LHCN-M2 (cell line): ENCODE measurements at regions not wholly inside any gene's neighbourhood (a gene's known extent, or its start where the extent isn't known, plus 50 kb on each side); places are given as distances from the start of the nearest gene placed in this dataset.
"Not testable (repeated sequence)": the region's sequence is repeated elsewhere in the genome, so short reads cannot be mapped to it uniquely, and the experiment has no call there.

Experiments
- DNase-seq: peaks from one replicate; pipeline ENCODE4 v3.0.0-alpha.2; 2012; ENCODE audit warnings: low read depth

GRCh38 chr3:35254917-35255316 is 384.4 kb upstream of the ARPP21 start:
- DNase-seq = no peak

GRCh38 chr3:35257641-35258040 is 381.7 kb upstream of the ARPP21 start:
- DNase-seq = no peak

- DNase-seq = no peak
Measured at GRCh38 chr3:35262406-35262805, 376.9 kb upstream of the ARPP21 start.

- no peak for DNase-seq
Measured at GRCh38 chr3:35263477-35263876, 375.8 kb upstream of the ARPP21 start.

GRCh38 chr3:35266065-35266464 is 373.3 kb upstream of the ARPP21 start:
- not testable (repeated sequence) for DNase-seq

GRCh38 chr3:35275768-35276167 is 363.6 kb upstream of the ARPP21 start:
- DNase-seq = no peak

GRCh38 chr3:35276568-35276967 is 362.8 kb upstream of the ARPP21 start:
- no peak for DNase-seq

GRCh38 chr3:35291471-35292236 is 347.7 kb upstream of the ARPP21 start:
- DNase-seq = peak; percentile 15

- DNase-seq = no peak
Measured at GRCh38 chr3:35292568-35292967, 346.8 kb upstream of the ARPP21 start.

- no peak for DNase-seq
Measured at GRCh38 chr3:35295906-35296305, 343.4 kb upstream of the ARPP21 start.

- DNase-seq = peak; percentile 9
Measured at GRCh38 chr3:35296533-35296932, 342.8 kb upstream of the ARPP21 start.

GRCh38 chr3:35296944-35297343 is 342.4 kb upstream of the ARPP21 start:
- DNase-seq = not testable (repeated sequence)

GRCh38 chr3:35305406-35305805 is 333.9 kb upstream of the ARPP21 start:
- DNase-seq = no peak

GRCh38 chr3:35307296-35307695 is 332.0 kb upstream of the ARPP21 start:
- no peak for DNase-seq

- not testable (repeated sequence) for DNase-seq
Measured at GRCh38 chr3:35316841-35317240, 322.5 kb upstream of the ARPP21 start.

GRCh38 chr3:35320646-35321407 is 318.5 kb upstream of the ARPP21 start:
- DNase-seq = no peak

- DNase-seq = peak; percentile 63
Measured at GRCh38 chr3:35322070-35322469, 317.3 kb upstream of the ARPP21 start.

GRCh38 chr3:35335703-35336102 is 303.6 kb upstream of the ARPP21 start:
- peak; percentile 57 for DNase-seq

GRCh38 chr3:35336601-35337000 is 302.7 kb upstream of the ARPP21 start:
- DNase-seq = no peak

GRCh38 chr3:35338186-35338585 is 301.1 kb upstream of the ARPP21 start:
- peak; percentile 48 for DNase-seq

- no peak for DNase-seq
Measured at GRCh38 chr3:35380196-35380595, 259.1 kb upstream of the ARPP21 start.

GRCh38 chr3:35383216-35383615 is 256.1 kb upstream of the ARPP21 start:
- peak; percentile 45 for DNase-seq
